KMS-11 (cell line): ENCODE measurements at regions not wholly inside any gene's neighbourhood (a gene's known extent, or its start where the extent isn't known, plus 50 kb on each side); places are given as distances from the start of the nearest gene placed in this dataset.

Experiments
- H2AFZ ChIP-seq: fragments of 200-600 bp; sonication (generic); 2 replicates; pipeline ENCODE4 v1.6.1; 2016; ENCODE audit warnings: antibody characterized with exemption, mixed run types, low read depth
- H3K27ac ChIP-seq: fragments of 200-600 bp; sonication (generic); 2 replicates; pipeline ENCODE4 v1.6.1; 2016; ENCODE audit warnings: mild to moderate bottlenecking, mixed run types
- H3K27me3 ChIP-seq: fragments of 200-600 bp; sonication (generic); 2 replicates; pipeline ENCODE4 v1.6.1; 2017; ENCODE audit warnings: mild to moderate bottlenecking, low read depth, mixed run types, moderate library complexity; ENCODE audit not compliant: insufficient read depth
- H3K36me3 ChIP-seq: fragments of 200-600 bp; sonication (generic); 2 replicates; pipeline ENCODE4 v1.6.1; 2017; ENCODE audit warnings: mild to moderate bottlenecking, mixed run types; ENCODE audit not compliant: insufficient read depth
- H3K4me1 ChIP-seq: fragments of 200-600 bp; sonication (generic); 2 replicates; pipeline ENCODE4 v1.6.1; 2016; ENCODE audit warnings: mild to moderate bottlenecking, low read depth, mixed run types; ENCODE audit not compliant: poor library complexity, severe bottlenecking
- H3K4me2 ChIP-seq: fragments of 200-600 bp; sonication (generic); 2 replicates; pipeline ENCODE4 v1.7.0; 2016; ENCODE audit warnings: mild to moderate bottlenecking, mixed run types
- H3K4me3 ChIP-seq: fragments of 200-600 bp; sonication (generic); IDR thresholded peaks from 2 replicates; pipeline ENCODE4 v1.6.1; 2017; ENCODE audit warnings: low read depth, low read length, mixed read lengths; ENCODE audit not compliant: insufficient read depth
- H3K79me2 ChIP-seq: fragments of 200-600 bp; sonication (generic); 2 replicates; pipeline ENCODE4 v1.6.1; 2016; ENCODE audit warnings: low read depth, mixed run types; ENCODE audit not compliant: insufficient read depth
- H3K9ac ChIP-seq: fragments of 200-600 bp; sonication (generic); 2 replicates; pipeline ENCODE4 v1.6.1; 2016; ENCODE audit warnings: mild to moderate bottlenecking, mixed run types
- H4K20me1 ChIP-seq: fragments of 200-600 bp; sonication (generic); 2 replicates; pipeline ENCODE4 v1.6.1; 2016; ENCODE audit warnings: mild to moderate bottlenecking, mixed run types; ENCODE audit not compliant: insufficient read depth
- TF ChIP-seq, protein P1 (sequence below): fragments of 200-600 bp; sonication (generic); conservative IDR thresholded peaks from 2 replicates; pipeline ENCODE4 v1.6.1; 2017; ENCODE audit warnings: low read depth, mild to moderate bottlenecking, antibody characterized with exemption, low read length, moderate library complexity, mixed read lengths

DNA sequence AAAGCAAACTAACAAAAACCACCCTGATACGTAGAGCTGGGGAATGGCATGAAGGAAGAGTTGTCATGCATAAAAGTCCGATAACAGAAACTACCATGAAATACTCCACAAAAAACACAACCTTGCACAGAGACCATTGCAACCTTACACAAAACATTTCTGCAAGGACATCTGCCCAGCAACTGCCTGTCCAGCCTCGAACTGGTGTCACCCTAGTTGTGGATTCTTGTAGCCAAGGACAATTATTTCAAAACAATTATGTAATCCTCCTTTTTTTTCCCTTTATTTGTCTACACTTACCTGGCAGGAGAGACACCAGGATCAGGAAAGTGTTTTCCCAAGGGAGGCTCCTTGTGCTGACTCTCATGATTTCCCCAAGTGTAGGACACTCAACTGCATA, 232.5 kb upstream of the SYNDIG1 start:
- H3K9ac ChIP-seq = no peak overlapping the region
- no peaks in the 10 kb centered on the region for H3K4me1 ChIP-seq
- H2AFZ ChIP-seq = no peak overlapping the region
- H3K36me3 ChIP-seq = no peaks in the 10 kb centered on the region
- TF ChIP-seq, protein P1, sequence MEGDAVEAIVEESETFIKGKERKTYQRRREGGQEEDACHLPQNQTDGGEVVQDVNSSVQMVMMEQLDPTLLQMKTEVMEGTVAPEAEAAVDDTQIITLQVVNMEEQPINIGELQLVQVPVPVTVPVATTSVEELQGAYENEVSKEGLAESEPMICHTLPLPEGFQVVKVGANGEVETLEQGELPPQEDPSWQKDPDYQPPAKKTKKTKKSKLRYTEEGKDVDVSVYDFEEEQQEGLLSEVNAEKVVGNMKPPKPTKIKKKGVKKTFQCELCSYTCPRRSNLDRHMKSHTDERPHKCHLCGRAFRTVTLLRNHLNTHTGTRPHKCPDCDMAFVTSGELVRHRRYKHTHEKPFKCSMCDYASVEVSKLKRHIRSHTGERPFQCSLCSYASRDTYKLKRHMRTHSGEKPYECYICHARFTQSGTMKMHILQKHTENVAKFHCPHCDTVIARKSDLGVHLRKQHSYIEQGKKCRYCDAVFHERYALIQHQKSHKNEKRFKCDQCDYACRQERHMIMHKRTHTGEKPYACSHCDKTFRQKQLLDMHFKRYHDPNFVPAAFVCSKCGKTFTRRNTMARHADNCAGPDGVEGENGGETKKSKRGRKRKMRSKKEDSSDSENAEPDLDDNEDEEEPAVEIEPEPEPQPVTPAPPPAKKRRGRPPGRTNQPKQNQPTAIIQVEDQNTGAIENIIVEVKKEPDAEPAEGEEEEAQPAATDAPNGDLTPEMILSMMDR = no peak
- H3K4me2 ChIP-seq = no peak overlapping the region
- H4K20me1 ChIP-seq = no peaks in the 10 kb centered on the region
- no peaks in the 10 kb centered on the region for H3K79me2 ChIP-seq
- no peaks in the 10 kb centered on the region for H3K27me3 ChIP-seq
- no peak overlapping the region for H3K4me3 ChIP-seq
- H3K27ac ChIP-seq = no peak overlapping the region

DNA sequence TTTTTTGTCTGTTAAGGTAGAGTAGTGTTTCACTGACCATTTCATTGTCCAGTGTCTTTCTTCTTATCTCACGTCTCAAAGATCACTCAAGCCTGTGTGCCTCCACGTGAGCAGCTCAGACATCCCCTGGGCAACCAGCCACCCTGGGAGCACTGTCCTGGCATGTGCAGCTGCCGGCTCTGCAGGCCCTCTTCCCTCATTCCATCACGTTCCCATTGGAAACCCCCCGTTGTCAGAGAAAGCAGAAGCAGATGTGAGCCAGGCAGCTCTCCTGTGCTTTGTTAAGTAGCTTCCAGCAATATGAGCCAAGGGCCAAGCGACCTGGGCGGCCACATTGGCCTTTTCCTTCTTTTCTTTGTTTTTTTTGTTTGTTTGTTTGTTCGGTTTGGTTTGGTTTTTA, 233.2 kb upstream of the SYNDIG1 start:
- Histone ChIP-seq H3K79me2 (no peaks in the 10 kb centered on the region), H3K36me3 (no peaks in the 10 kb centered on the region), H3K4me3 (no peak overlapping the region), H4K20me1 (no peaks in the 10 kb centered on the region), H2AFZ (no peak overlapping the region), H3K27me3 (no peaks in the 10 kb centered on the region), H3K4me2 (no peak overlapping the region), H3K27ac (no peak overlapping the region), H3K9ac (no peak overlapping the region), H3K4me1 (no peaks in the 10 kb centered on the region)
- TF ChIP-seq, protein P1 = no peak

DNA sequence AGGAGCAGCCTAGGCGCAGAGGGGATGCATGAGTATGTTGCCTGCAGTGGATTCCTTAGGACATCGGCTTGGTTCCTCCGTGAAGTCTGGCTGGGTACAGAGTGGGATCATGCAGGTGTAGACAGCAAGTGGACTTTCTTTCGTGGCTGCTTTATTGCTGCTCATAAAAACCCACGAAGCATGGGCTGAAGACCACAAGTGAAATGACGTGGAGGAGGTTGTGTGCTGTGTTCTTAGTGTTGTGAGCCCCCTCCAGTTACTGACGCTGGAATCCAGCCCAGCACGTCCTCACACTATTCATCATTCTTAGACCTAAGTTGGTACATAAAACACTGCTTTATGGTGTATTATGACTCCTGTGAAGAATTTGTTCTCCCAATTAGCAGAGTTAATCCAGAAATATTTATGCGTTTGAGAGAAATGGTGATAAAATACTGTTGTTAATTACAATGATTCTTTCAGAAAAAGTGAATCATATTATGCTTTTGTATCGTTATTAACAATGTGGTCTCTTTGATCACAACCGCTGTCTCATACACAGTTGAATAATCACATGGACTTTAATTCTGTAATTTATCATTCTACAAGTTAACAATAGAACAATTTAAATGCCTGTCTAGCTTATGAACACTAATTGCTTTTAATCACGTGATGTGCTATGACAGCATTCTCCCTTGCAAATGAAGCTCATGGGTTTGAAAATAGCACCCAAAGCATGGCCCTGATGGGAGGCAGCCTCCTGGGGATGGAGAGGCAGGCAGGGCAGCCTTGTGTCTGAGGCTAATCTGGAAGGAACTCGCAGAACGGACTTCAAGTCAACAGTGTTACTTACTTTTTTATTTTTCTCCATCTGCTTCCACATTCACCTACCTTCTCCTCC, 233.9 kb upstream of the SYNDIG1 start:
- H3K4me3 ChIP-seq = no peak overlapping the region
- no peak overlapping the region for H3K4me2 ChIP-seq
- TF ChIP-seq, protein P1 = no peak
- no peaks in the 10 kb centered on the region for H3K79me2 ChIP-seq
- no peaks in the 10 kb centered on the region for H3K4me1 ChIP-seq
- H3K36me3 ChIP-seq = no peaks in the 10 kb centered on the region
- H3K9ac ChIP-seq = no peak overlapping the region
- H3K27ac ChIP-seq = no peak overlapping the region
- no peaks in the 10 kb centered on the region for H4K20me1 ChIP-seq
- H3K27me3 ChIP-seq = no peaks in the 10 kb centered on the region
- no peak overlapping the region for H2AFZ ChIP-seq

DNA sequence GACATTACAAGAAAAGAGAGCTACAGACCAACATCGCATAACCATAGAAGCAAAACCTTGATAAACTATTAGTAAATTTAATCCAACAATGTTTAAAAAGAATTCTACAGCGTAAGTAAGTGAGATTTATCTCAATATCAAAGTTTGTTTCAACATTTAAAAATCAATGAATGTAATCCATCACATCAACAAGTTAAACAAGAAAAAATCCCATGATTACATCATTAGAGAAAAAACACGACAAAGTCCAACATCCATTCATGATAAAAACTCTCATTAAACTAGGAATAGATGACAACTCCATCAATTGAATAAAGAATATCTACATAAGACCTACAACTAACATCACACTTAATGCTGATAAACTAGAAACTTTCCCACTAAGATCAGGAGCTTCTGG, 239.0 kb upstream of the GGTLC1 start:
- no peak overlapping the region for H3K4me2 ChIP-seq
- no peak overlapping the region for H2AFZ ChIP-seq
- no peak overlapping the region for H3K4me3 ChIP-seq
- H3K36me3 ChIP-seq = no peaks in the 10 kb centered on the region
- no peaks in the 10 kb centered on the region for H4K20me1 ChIP-seq
- no peaks in the 10 kb centered on the region for H3K27me3 ChIP-seq
- no peak overlapping the region for H3K9ac ChIP-seq
- H3K4me1 ChIP-seq = no peaks in the 10 kb centered on the region
- TF ChIP-seq, protein P1 = no peak
- H3K79me2 ChIP-seq = no peaks in the 10 kb centered on the region
- no peak overlapping the region for H3K27ac ChIP-seq
